HepG2 (cell line): ENCODE measurements at regions not wholly inside any gene's neighbourhood (a gene's known extent, or its start where the extent isn't known, plus 50 kb on each side); places are given as distances from the start of the nearest gene placed in this dataset.
"Not testable (repeated sequence)": the region's sequence is repeated elsewhere in the genome, so short reads cannot be mapped to it uniquely, and the experiment has no call there.

Experiments
- ATAC-seq: fragments of 200-7000 bp; cut with Tn5 transposase; 3 replicates; pipeline ENCODE4 v1.9.1; 2020; ENCODE audit warnings: mild to moderate bottlenecking, moderate library complexity
- BruUV-seq: library from RNA; stranded (reverse); fragments of 400-500 nt; replicated peaks from 2 replicates; lab custom pipeline; 2021; lab: Mats Ljungman, UMichigan
- CTCF ChIA-PET: fragments of 300-600 bp; formaldehyde crosslinking; extraction: SDS; loops from one replicate; lab custom pipeline; 2021; ENCODE audit warnings: low total read pairs, inconsistent platforms, low intra/inter-chr PET ratio; lab: Yijun Ruan, JAX
- POLR2A ChIA-PET: fragments of 350-600 bp; sonication (Branson Sonifier 250); formaldehyde crosslinking; loops from one replicate; lab custom pipeline; 2020; ENCODE audit warnings: antibody characterized with exemption, inconsistent platforms; lab: Yijun Ruan, JAX
- DNase-seq: peaks from one replicate; pipeline ENCODE4 v3.0.0-alpha.2; 2015; ENCODE audit warnings: low spot score
- FAIRE-seq: peaks from 3 replicates; lab custom pipeline; 2011; peaks lifted over from hg19 to GRCh38; lab: Jason Lieb, UNC
- H2AFZ ChIP-seq: one replicate; pipeline ENCODE4 v1.6.1; 2011; ENCODE audit warnings: low read length, inconsistent platforms
- H3K27ac ChIP-seq: fragments of 300-600 bp; 3 replicates; pipeline ENCODE4 v1.8.0; 2011; ENCODE audit warnings: mixed run types, mild to moderate bottlenecking, mixed read lengths, low read length, inconsistent platforms; ENCODE audit not compliant: insufficient read depth; ENCODE audit errors: extremely low read length
- H3K27me3 ChIP-seq, 2 experiments: fragments of 200-600 bp in 1 of 2; 2 replicates in 1 of 2; 3 replicates in 1 of 2; pipeline versions ENCODE4 v1.6.0 to v1.8.0; 2011; ENCODE audit warnings: low read length in 2 of 2, mild to moderate bottlenecking in 2 of 2, moderate library complexity in 2 of 2, inconsistent platforms in 1 of 2; ENCODE audit not compliant: insufficient read depth in 2 of 2, control insufficient read depth in 1 of 2
- H3K36me3 ChIP-seq, 2 experiments: fragments of 200-600 bp in 1 of 2; replicated peaks in 1 of 2; 2 replicates in 1 of 2; 3 replicates in 1 of 2; pipeline versions ENCODE4 v1.5.1 to v1.8.0; 2011; ENCODE audit warnings: low read length in 2 of 2, inconsistent platforms in 1 of 2; ENCODE audit not compliant: insufficient read depth in 2 of 2, control insufficient read depth in 1 of 2
- H3K4me1 ChIP-seq: 2 replicates; pipeline ENCODE4 v1.5.1; 2012; ENCODE audit warnings: low read length, inconsistent platforms; ENCODE audit not compliant: insufficient read depth
- H3K4me2 ChIP-seq: 2 replicates; pipeline ENCODE4 v1.6.0; 2011; ENCODE audit warnings: low read depth, low read length, inconsistent platforms
- H3K4me3 ChIP-seq, 3 experiments: fragments of 200-600 bp in 1 of 3; sonication (generic), shearing (Covaris generic) in 1 of 3; replicated peaks in 1 of 3; 2 replicates each; pipeline ENCODE4 v1.5.1; 2011 to 2016; ENCODE audit warnings: low read length in 3 of 3, inconsistent platforms in 2 of 3, low read depth in 2 of 3, mild to moderate bottlenecking in 2 of 3, control low read depth in 1 of 3, mixed read lengths in 1 of 3; ENCODE audit not compliant: insufficient read depth in 1 of 3
- H3K79me2 ChIP-seq: one replicate; pipeline ENCODE4 v1.6.1; 2011; ENCODE audit warnings: low read length, inconsistent platforms; ENCODE audit not compliant: insufficient read depth
- H3K9ac ChIP-seq: 2 replicates; pipeline ENCODE4 v1.6.0; 2011; ENCODE audit warnings: mild to moderate bottlenecking, low read depth, low read length, inconsistent platforms; ENCODE audit not compliant: insufficient read depth
- H3K9me3 ChIP-seq: 2 replicates; pipeline ENCODE4 v1.5.1; 2012; ENCODE audit warnings: mild to moderate bottlenecking, low read length
- H4K20me1 ChIP-seq: 2 replicates; pipeline ENCODE4 v1.6.0; 2011; ENCODE audit warnings: inconsistent platforms, mild to moderate bottlenecking, low read length, moderate library complexity; ENCODE audit not compliant: insufficient read depth
- WGBS: methylation state at CpG from one replicate; pipeline ENCODE4 v1.1.6; 2017; ENCODE audit warnings: low lambda C conversion rate; 5-methylcytosine and 5-hydroxymethylcytosine counted together
- in situ Hi-C: cut with HindIII; loops from 2 replicates; pipeline ENCODE4 v1.10.0; 2017; ENCODE audit warnings: low pct_unique_long_range_greater_than_20kb; ENCODE audit not compliant: extremely low pct_ligation_motif_present
- intact Hi-C: fragments of 100-400 bp; cut with micrococcal nuclease; formaldehyde crosslinking; loops from one replicate; pipeline ENCODE4 v1.10.0; 2022; ENCODE audit not compliant: unreplicated experiment

GRCh38 chr1:195722852-195723795 lies 885.1 kb downstream of the KCNT2 start:
- POLR2A ChIA-PET, H3K9me3 ChIP-seq, H3K36me3 ChIP-seq, H3K4me3 ChIP-seq, H3K4me2 ChIP-seq, H2AFZ ChIP-seq, FAIRE-seq, CTCF ChIA-PET, BruUV-seq, H3K27ac ChIP-seq, H3K79me2 ChIP-seq, H3K4me1 ChIP-seq, DNase-seq, in situ Hi-C loops, H3K27me3 ChIP-seq, intact Hi-C loops, ATAC-seq, H3K9ac ChIP-seq, H4K20me1 ChIP-seq: not testable (repeated sequence)
- WGBS = 46% methylated on average over 10 of the region's 42 CpGs

DNA sequence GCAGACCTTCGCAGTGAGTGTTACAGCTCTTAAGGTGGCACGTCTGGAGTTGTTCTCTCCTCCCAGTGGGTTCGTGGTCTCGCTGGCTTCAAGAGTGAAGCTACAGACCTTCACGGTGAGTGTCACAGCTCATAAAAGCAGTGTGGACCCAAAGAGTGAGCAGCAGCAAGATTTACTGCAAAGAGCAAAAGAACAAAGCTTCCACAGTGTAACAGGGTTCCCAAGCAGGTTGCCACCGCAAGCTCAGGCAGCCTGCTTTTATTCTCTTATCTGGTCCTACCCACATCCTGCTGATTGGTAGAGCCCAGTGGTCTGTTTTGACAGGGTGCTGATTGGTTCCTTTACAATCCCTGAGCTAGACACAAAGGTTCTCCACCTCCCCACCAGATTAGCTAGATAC lies 886.1 kb downstream of the KCNT2 start:
- H3K79me2 ChIP-seq, H3K9me3 ChIP-seq, CTCF ChIA-PET, H4K20me1 ChIP-seq, FAIRE-seq, H3K4me1 ChIP-seq, in situ Hi-C loops, H2AFZ ChIP-seq, ATAC-seq, DNase-seq, POLR2A ChIA-PET, H3K4me3 ChIP-seq, H3K4me2 ChIP-seq, H3K36me3 ChIP-seq, H3K27me3 ChIP-seq, H3K9ac ChIP-seq, intact Hi-C loops, H3K27ac ChIP-seq, BruUV-seq: not testable (repeated sequence)
- 44% methylated on average over 5 of the region's 6 CpGs for WGBS
